ENCODE measurements at regions not wholly inside any gene's neighbourhood (a gene's known extent, or its start where the extent isn't known, plus 50 kb on each side); places are given as distances from the start of the nearest gene placed in this dataset.
"Not testable (repeated sequence)": the region's sequence is repeated elsewhere in the genome, so short reads cannot be mapped to it uniquely, and the experiment has no call there.

DNA sequence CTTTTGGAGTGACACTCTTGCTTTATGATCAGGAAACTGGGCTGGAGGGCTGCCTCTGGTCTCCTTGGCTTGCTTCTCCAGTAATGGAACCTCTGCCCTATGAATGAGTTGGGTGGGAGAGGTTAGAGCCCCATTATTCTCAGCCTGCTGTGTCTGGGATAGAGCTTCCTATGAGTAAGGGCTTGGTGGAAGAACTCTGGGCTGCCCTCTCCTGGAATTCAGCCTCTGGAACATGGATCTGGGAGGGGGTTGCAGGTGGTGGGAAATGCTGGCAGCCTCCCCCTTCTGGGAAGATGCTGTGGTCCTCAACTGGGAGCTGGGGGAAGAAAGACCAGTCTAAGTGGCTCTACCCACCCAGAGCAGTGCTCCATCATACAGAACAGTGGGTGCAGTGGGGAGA lies 81.8 kb upstream of the SYN3 start:
- DNase-seq, result no peak

DNA sequence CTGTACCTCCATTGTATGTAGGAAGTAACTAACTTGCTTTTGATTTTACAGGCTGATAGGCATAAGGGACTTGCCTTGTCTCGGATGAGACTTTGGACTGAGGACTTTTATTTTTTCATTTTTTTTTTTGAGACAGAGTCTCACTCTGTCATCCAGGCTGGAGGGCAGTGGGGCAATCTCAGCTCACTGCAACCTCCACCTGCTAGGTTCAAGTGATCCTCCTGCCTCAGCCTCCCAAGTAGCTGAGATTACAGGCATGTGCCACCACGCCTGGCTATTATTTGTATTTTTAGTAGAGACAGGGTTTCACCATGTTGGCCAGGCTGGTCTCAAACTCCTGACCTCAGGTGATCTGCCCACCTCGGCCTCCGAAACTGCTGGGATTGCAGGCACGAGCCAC lies 80.2 kb upstream of the SYN3 start:
- not testable (repeated sequence) for DNase-seq

DNA sequence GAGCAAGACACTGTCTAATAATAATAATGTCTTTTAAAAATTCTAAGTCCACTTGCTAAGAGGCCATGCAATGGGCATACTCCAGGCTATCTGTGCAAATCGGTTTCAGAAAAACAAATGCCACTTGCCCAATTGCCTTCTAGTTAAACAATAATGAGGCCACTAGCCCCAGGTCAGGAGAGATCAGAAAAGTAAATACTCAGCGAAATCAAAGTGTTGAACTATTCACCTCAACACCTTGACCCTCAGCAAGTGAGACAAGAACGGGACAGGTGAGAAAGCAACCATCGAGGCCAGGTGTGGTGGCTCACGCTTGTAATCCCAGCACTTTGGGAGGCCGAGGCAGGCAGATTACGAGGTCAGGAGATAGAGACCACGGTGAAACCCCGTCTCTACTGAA lies 72.3 kb upstream of the SYN3 start:
- no peak for DNase-seq

DNA sequence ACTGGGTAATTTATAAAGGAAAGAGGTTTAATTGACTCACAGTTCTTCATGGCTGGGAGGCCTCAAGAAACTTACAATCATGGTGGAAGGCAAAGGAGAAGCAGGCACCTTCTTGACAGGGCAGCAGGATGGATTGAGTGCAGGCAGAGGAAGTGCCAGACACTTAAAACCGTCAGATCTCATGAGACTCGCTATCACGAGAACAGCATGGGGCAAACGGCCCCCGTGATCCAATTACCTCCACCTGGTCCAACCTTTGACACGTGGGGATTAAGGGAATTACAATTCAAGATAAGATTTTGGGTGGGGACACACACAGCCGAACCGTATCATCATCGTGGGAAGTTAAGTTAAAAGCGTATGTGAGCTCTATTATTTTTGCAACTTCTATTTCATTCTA lies 71.4 kb upstream of the SYN3 start:
- no peak for DNase-seq

DNA sequence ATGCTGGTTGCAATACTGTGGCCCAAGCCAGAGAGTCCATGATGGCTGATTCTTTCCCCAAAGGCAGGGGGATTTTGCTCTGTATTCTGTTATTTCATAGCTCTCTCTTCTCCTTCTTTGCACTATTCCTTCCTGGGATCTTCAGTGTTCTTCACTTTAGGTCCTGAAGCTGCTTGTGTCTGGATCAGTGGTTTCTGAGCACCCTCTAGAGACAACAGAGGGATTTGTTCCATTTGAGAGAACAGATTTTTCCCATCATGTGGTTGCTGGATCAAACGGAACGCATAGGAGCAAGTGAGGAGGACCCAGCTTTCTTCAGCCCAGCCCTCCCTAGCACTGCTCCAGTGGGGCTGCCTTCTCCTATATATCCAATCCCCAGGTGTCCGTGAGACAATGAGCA lies 68.7 kb upstream of the SYN3 start:
- no peak for DNase-seq

DNA sequence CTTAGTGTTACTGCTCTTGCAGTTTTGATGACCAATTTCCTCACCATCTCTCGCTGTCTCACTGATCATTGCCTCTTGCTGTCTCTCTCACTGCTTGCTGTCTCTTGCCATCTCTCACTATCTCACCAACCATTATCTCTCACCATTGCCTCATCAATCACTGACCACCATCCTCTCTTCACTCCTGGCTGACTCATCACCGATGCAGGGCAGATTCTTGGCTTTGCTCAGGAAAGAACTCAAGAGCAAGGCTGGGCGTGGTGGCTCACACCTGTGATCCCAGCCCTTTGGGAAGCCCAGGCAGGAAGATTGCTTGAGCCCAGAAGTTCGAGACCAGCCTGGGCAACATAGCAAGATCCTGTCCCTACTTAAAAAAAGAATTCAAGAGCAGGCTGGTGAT lies 66.3 kb upstream of the SYN3 start:
- no peak for DNase-seq

DNA sequence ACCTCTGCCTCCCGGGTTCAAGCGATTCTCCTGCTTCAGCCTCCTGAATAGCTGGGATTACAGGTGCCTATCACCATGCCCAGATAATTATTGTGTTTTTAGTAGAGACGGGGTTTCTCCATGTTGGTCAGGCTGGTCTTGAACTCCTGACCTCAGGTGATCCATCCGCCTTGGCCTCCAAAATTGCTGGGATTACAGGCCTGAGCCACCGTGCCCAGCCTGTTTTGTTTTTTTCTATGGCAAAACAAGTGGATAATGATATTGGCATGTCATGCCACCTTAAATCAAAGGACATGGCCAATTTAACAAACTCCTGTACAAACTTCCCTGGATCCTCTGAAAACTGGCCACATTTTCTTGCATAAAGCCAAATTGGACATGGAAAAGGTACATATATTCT lies 64.3 kb upstream of the SYN3 start:
- peak; percentile 3 for DNase-seq

DNA sequence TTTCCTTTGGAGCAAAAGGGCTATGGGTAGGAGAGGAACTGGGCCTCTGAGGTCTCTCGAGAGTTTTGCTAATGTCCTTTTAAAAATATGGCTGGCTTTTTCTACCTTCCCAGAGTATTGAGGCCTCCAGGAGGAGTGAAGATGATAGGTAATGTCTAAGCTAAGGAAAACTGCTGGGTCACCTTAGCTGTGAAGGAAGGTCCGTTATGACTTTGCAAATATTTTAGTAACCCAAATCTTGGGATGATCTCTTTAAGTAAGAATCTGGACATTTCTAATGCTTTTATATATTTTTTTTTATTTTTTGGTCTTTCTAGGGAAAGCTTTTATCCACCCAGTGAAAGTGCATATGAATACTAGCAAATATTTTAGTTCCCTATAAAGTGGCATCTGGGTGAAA lies 60.9 kb upstream of the SYN3 start:
- DNase-seq, result no peak

DNA sequence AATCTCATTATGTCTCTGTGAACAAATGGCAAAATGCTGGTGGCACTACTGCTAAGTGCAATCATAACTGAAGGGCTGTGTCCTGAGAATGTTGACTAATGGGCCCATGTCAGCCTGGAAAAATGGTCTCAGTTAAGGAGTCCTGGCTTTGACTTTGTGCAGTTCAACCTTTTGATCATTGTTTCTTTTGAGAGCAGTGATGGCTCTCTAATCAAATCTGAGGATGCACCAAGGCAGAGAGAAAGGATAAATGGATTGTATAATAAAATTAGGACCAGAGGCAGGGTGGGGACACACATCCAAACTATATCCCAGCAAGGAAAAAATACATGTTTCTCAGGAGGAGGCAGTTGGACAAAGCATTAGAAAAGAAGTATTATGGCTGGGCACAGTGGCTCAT lies 59.6 kb upstream of the SYN3 start:
- no peak for DNase-seq

DNA sequence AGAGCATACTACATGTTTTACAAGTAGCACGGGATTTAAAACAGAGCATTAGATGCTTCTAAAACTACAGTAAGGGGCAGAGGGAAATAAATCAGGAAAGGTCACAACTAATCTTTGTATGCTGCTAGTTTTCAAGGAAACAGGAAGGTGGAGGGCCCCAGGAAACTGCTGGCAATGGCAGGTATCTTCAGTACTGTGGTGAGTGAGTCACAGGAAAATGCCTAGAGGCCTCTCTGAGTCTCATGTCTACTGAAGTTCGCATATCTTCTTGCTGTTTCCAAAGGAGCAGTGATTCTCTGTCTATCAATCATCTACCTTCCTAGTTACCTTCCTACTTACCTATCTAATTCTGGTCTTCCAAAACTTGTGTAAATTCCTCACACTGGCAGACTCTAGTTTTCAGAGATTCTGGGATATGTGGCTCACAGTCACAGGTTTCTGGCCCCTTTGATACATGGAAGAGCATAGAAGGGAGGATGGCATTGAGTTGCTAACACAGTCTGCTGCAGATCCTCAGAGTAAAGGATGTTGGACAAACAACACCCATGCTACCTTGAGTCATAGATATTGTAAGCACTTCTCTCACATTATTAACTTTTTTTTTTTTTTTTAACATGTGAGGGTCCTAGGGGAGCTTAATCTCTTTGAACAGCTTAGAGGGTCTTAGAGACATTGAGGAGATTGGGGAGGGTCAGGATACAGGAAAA lies 58.8 kb upstream of the SYN3 start:
- no peak for DNase-seq

DNA sequence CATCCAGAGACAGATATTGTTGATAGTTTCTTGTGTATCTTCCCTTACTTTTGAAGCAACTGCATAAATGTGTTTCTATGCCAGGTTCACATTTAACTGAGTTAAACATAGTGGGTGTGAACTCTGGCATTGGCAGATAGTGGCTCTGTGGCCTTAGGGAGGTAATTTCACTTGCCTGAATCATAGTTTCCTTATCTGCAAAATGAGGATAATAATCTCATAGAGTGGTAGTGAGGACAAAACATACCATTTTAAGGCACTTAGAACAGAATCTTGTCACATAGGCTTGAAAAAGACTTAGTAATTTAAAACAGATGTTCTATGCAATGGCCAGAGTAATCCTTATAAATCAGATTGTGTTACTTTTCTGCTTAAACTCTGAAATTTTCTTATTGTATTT lies 56.4 kb upstream of the SYN3 start:
- DNase-seq, result no peak

DNA sequence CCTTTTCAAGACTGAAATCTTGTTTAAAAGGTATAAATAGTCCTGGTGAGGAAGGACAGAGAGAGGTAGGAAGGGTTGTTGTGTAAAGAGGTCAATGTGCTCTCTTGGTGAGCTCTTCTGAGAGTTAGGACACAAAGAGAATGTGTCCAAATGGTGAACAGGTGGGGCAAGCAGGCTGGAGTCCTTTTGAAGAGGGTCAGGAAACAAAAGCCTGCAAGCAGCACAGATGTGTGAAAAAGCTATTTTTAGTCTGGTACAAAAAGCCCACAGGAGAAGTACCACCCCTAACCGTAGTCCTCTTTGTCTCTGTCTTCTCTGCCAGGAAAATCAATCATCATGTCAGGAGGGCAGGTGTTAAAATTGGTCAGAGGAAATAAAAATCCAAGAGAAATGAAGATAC lies 54.4 kb upstream of the SYN3 start:
- DNase-seq, result no peak

DNA sequence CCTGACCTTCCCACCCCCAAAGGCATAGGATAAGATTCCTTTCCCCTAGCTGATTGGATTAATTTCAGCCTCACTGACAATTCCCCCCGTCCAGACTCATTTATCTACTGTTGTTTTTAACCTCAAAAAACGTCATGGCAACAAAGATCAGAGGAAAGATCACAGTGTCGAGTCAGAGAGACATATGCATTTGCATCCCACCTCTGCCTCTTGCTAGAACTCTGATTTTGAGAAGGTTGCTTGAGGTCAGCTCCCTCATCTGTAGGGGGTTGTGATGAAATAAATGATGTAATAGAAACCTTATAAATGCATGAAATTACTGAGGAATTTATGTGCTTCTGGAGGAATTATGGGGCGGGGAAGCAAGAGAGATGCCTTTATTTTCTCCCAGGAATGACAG lies 53.3 kb upstream of the SYN3 start:
- no peak for DNase-seq

DNA sequence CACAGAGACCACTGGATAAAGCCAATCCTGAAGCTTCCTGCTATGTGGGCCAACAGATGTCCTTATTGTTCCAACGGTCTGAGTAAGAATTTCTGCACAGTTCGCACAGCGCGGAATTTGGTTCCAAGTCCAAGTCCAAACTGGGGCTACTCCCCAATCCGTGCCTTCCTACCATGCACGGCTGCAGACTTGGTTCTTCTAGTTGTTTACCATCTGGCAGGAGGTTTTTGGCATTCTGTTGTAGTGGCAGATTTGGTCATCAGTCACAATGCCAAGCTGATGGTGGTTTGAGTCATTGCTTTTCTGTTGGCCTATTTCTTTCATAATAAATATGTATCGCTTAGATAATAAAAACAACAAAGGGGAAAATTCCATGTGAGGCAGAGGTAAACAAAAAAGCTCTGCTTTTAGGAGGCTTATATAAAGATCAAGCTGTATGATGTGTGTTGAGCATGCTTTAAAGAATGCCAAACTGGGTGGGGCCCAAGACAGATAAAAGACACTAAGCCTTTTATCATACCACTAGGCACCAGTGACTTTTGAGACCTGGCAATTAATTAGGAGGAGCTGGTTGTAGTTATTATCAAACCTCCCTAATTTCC lies 52.5 kb upstream of the SYN3 start:
- DNase-seq, result no peak

DNA sequence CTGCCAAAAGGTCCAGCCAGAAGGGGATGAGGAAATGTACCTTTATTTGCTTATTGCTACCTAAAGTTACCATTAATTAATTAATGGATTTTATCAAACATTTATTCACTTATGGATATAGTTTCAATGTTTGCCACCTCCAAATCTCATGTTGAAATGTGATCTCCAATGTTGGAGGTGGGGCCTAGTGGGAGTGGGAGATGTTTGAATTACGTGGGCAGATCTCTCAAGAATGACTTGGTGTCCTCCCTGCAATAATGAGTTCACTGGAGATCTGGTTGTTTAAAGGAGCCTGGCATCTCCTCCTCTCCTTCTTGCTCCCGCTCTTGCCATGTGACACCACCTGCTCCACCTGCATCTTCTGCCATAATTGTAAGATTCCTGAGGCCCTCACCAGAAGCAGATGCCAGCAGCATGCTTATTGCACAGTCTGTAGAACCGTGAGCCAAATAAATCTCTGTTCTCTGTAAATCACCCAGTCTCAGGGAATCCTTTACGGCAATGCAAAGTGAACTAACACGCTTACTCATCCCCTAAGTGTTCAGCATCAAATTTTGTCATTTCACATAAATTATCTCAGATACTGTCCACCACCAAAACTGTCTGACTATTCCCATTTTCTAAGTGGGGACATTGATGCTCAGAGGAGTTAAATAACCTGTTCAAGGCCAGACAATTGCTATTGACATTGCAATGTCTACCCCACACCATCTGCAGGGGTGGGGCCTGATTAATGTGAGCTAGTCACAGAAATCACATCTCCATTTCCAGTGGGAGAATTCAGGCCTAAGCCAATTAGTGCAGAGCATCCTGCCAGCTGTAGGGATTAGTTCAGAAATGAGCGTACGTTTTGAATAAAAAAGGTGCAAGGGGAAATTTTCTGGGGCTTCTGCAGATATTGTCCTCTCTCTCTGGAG lies 51.6 kb upstream of the SYN3 start:
- DNase-seq, result no peak

DNA sequence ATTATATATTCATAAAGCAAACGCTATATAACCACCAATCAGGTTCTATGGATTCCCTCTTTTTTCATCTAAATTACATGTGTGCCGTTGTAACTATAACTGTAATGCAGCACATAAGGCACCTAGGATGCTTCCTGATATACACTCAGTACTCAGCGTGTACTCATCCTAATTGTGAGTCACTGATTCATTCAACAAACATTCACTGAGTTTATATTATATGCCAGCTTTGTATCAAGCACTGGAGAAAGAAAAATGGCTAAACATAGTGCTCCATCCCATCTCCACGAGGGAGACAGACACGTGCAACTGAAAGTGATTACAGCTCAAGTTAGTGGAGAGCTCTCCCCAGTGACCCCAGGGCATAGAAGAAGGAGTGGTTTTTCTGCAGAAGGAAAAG lies 49.9 kb upstream of the SYN3 start:
- no peak for DNase-seq

All from fibroblast of skin of abdomen (primary cell).